Right lobe of liver (tissue), 4 donors: ENCODE measurements at regions not wholly inside any gene's neighbourhood (a gene's known extent, or its start where the extent isn't known, plus 50 kb on each side); places are given as distances from the start of the nearest gene placed in this dataset.

Experiments used
- POLR2A ChIP-seq: fragments of 450-650 bp; IDR thresholded peaks from one replicate; pipeline ENCODE4 v1.6.1; 2017; ENCODE audit warnings: antibody characterized with exemption, mild to moderate bottlenecking
- TF ChIP-seq, protein P1 (sequence below), 4 donors: fragments of 200-600 bp in 3 of 4; fragments of 450-650 bp in 1 of 4; IDR thresholded peaks; one replicate each; pipeline versions ENCODE4 v1.5.1 to v1.8.0; 2016 to 2022; ENCODE audit warnings: antibody characterized with exemption in 4 of 4, mild to moderate bottlenecking in 2 of 4
- donor health status: DM: no; HTN: no; CAD: no.
- donor health status: DM: no; HTN: no; CAD: no.
- donor health status: DM: no; HTN: yes; CAD: no.

DNA sequence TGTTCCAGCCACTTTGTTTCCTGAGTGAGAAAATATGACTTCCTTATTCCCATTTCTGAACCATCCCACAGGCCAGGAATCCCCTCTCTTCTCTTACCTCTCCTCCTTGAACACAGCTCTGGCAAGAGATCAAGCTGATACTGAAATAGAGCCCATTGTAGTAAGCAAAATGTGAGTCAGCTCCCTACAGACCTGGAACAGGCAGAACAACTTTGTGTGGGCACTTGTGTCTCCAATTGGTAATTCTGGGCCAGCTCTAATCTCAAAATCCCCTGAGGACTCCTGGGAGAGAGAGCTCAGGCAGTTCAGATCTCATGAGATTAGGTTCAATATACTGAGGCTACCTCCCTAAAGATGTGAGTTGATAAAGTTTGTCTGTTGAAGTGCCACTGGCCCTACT is 213.5 kb downstream of the GUCY2F start:
- TF ChIP-seq, protein P1, sequence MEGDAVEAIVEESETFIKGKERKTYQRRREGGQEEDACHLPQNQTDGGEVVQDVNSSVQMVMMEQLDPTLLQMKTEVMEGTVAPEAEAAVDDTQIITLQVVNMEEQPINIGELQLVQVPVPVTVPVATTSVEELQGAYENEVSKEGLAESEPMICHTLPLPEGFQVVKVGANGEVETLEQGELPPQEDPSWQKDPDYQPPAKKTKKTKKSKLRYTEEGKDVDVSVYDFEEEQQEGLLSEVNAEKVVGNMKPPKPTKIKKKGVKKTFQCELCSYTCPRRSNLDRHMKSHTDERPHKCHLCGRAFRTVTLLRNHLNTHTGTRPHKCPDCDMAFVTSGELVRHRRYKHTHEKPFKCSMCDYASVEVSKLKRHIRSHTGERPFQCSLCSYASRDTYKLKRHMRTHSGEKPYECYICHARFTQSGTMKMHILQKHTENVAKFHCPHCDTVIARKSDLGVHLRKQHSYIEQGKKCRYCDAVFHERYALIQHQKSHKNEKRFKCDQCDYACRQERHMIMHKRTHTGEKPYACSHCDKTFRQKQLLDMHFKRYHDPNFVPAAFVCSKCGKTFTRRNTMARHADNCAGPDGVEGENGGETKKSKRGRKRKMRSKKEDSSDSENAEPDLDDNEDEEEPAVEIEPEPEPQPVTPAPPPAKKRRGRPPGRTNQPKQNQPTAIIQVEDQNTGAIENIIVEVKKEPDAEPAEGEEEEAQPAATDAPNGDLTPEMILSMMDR (IDR thresholded peaks at IDR 0.05), result no peak
- TF ChIP-seq POLR2A, result no peak
